OCI-LY3 (cell line): ENCODE measurements at regions not wholly inside any gene's neighbourhood (a gene's known extent, or its start where the extent isn't known, plus 50 kb on each side); places are given as distances from the start of the nearest gene placed in this dataset.

Experiments
- H2AFZ ChIP-seq: fragments of 200-600, 300-600 bp; shearing (Covaris generic); 2 replicates; pipeline ENCODE4 v1.6.0; 2014; ENCODE audit warnings: antibody characterized with exemption, low read depth, low read length
- H3K27ac ChIP-seq: fragments of 200-600, 300-600 bp; sonication (generic); 2 replicates; pipeline ENCODE4 v1.5.1; 2014; ENCODE audit warnings: mild to moderate bottlenecking, low read length, moderate library complexity, mixed read lengths
- H3K27me3 ChIP-seq: fragments of 200-600, 300-600 bp; sonication (generic); 2 replicates; pipeline ENCODE4 v1.6.1; 2014; ENCODE audit warnings: low read depth, low read length, mixed read lengths
- H3K36me3 ChIP-seq: fragments of 200-600, 300-600 bp; sonication (generic); replicated peaks from 2 replicates; pipeline ENCODE3; 2014; ENCODE audit warnings: low read depth, low read length, mixed read lengths
- H3K4me1 ChIP-seq: fragments of 300-600, 200-600 bp; sonication (generic); 2 replicates; pipeline ENCODE4 v1.6.1; 2014; ENCODE audit warnings: low read length, mixed read lengths
- H3K4me2 ChIP-seq: fragments of 200-600, 300-600 bp; sonication (generic); 2 replicates; pipeline ENCODE4 v1.6.1; 2014; ENCODE audit warnings: low read length, mixed read lengths
- H3K4me3 ChIP-seq: fragments of 300-600, 200-600 bp; sonication (generic); 2 replicates; pipeline ENCODE4 v1.5.1; 2014; ENCODE audit warnings: antibody characterized with exemption, mild to moderate bottlenecking, low read length, moderate library complexity
- H3K79me2 ChIP-seq: fragments of 300-600, 200-600 bp; shearing (Covaris generic); 2 replicates; pipeline ENCODE4 v1.6.1; 2014; ENCODE audit warnings: mild to moderate bottlenecking, low read length, mixed read lengths
- H3K9ac ChIP-seq: fragments of 300-600, 200-600 bp; shearing (Covaris generic); 2 replicates; pipeline ENCODE4 v1.6.0; 2014; ENCODE audit warnings: mild to moderate bottlenecking, low read length, moderate library complexity
- H3K9me3 ChIP-seq: fragments of 200-600, 300-600 bp; shearing (Covaris generic); 2 replicates; pipeline ENCODE4 v1.6.1; 2014; ENCODE audit warnings: low read length, mixed read lengths; ENCODE audit not compliant: insufficient read depth
- H4K20me1 ChIP-seq: fragments of 200-600, 300-600 bp; sonication (generic); 2 replicates; pipeline ENCODE4 v1.6.1; 2016; ENCODE audit warnings: low read length, mixed read lengths; ENCODE audit not compliant: insufficient read depth
- EZH2phosphoT487 ChIP-seq: fragments of 200-600 bp; shearing (Covaris generic); IDR thresholded peaks from 2 replicates; pipeline ENCODE4 v1.6.1; 2018; ENCODE audit warnings: antibody characterized with exemption, mixed run types, low read depth
- TF ChIP-seq, protein P1 (sequence below): fragments of 200-600, 300-600 bp; sonication (generic); IDR thresholded peaks from 2 replicates; pipeline ENCODE4 v1.5.1; 2014; ENCODE audit warnings: antibody characterized with exemption, low read length, low read depth

DNA sequence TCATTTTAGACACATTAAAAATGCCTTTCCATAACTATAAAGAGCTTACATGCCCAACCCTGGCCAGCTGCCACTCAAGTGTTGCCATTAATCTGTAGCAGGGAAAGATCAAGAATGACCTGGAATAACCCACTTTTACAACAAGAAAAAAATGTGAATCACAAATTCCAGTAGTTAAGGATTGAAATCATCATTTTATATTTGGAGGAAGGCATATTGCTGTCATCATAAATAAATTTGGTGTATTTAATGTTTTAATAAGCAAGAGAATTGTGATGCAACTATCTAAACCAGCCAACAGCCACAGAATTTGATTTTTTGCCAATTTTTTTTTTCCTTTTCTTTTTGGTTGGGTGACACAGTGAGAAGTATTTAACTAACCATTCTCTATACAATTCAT, 240.0 kb upstream of the SEMA6D start:
- Histone ChIP-seq H3K9ac (no peak overlapping the region), H3K27ac (no peak overlapping the region), H2AFZ (no peak overlapping the region), H3K36me3 (no peaks in the 10 kb centered on the region), H3K4me3 (no peak overlapping the region), H3K9me3 (no peaks in the 10 kb centered on the region), H3K79me2 (no peaks in the 10 kb centered on the region), H3K4me1 (no peaks in the 10 kb centered on the region), H4K20me1 (no peaks in the 10 kb centered on the region), H3K27me3 (no peaks in the 10 kb centered on the region; the same call in 1 of the 2 replicates), H3K4me2 (no peak overlapping the region)
- no peak for TF ChIP-seq EZH2phosphoT487
- TF ChIP-seq, protein P1, sequence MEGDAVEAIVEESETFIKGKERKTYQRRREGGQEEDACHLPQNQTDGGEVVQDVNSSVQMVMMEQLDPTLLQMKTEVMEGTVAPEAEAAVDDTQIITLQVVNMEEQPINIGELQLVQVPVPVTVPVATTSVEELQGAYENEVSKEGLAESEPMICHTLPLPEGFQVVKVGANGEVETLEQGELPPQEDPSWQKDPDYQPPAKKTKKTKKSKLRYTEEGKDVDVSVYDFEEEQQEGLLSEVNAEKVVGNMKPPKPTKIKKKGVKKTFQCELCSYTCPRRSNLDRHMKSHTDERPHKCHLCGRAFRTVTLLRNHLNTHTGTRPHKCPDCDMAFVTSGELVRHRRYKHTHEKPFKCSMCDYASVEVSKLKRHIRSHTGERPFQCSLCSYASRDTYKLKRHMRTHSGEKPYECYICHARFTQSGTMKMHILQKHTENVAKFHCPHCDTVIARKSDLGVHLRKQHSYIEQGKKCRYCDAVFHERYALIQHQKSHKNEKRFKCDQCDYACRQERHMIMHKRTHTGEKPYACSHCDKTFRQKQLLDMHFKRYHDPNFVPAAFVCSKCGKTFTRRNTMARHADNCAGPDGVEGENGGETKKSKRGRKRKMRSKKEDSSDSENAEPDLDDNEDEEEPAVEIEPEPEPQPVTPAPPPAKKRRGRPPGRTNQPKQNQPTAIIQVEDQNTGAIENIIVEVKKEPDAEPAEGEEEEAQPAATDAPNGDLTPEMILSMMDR, result no peak

DNA sequence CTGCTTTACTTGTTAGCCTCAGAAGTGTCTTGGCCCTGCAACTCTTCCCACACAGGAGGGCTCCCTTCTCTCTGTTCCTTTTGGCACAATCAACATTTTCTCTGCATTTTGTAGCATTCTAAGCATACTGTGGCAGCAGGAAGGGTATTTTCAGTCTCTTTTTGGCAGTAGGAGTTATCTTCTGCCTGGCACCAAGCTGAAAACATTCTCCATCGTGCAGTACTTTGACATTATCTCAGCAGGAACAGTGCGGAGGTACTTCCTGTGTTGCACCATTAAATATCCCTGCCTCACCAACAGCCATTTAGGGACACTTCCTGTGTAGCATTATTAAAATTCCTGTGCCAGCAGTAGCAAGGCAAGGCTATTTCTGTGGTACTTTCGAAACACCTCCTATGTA, 233.2 kb upstream of the SEMA6D start:
- H2AFZ ChIP-seq, result no peak overlapping the region
- no peaks in the 10 kb centered on the region for H3K4me1 ChIP-seq
- no peak overlapping the region for H3K4me3 ChIP-seq
- no peak overlapping the region for H3K4me2 ChIP-seq
- no peaks in the 10 kb centered on the region for H3K27me3 ChIP-seq
- no peaks in the 10 kb centered on the region for H3K79me2 ChIP-seq
- no peak overlapping the region for H3K9ac ChIP-seq
- no peaks in the 10 kb centered on the region for H3K9me3 ChIP-seq
- TF ChIP-seq EZH2phosphoT487, result no peak
- TF ChIP-seq, protein P1, result no peak
- no peaks in the 10 kb centered on the region for H4K20me1 ChIP-seq
- H3K27ac ChIP-seq, result no peak overlapping the region
- H3K36me3 ChIP-seq, result no peaks in the 10 kb centered on the region

DNA sequence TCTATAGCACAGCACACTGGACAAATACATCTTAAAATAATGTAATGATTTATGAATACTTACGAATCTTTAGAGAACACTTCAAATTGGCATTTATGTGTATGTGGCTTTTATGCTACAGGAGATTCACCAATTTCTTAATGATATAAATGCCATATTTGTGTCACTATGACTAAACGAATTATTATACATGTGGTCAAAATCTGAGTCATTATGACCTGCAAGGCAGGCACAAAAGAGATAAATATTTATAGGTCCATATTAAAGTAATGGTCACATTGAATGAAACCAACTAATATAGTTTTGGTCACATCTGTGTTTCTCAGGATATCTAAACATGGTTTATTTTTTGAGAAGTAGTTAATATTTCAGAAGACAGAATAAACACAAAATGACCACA, 232.3 kb upstream of the SEMA6D start:
- H3K4me2 ChIP-seq, result no peak overlapping the region
- H3K27me3 ChIP-seq, result no peaks in the 10 kb centered on the region
- H3K27ac ChIP-seq, result no peak overlapping the region
- no peak overlapping the region for H3K4me3 ChIP-seq
- no peaks in the 10 kb centered on the region for H3K9me3 ChIP-seq
- no peak overlapping the region for H2AFZ ChIP-seq
- no peaks in the 10 kb centered on the region for H4K20me1 ChIP-seq
- TF ChIP-seq EZH2phosphoT487, result no peak
- H3K9ac ChIP-seq, result no peak overlapping the region
- H3K4me1 ChIP-seq, result no peaks in the 10 kb centered on the region
- no peaks in the 10 kb centered on the region for H3K36me3 ChIP-seq
- H3K79me2 ChIP-seq, result no peaks in the 10 kb centered on the region

DNA sequence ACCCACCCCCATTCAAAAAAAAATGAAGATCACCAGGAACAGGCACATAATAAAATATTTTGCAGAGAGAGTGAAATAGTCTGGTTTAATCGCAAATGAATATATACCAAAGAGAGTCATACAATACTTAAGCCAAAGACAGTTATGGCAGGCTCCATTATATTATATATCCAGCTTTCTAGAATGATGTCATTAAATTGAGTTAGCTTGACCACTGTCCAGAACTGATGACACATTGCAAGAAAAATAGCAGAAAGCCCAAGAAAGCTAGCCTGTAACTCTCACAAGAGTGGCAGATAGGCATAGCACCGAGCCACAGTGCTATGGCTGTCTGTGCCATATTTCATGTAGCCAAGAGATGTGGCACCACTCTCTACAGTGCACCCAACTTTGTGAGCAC, 231.9 kb upstream of the SEMA6D start:
- H3K36me3 ChIP-seq, result no peaks in the 10 kb centered on the region
- no peaks in the 10 kb centered on the region for H3K9me3 ChIP-seq
- TF ChIP-seq, protein P1, result no peak
- no peak for TF ChIP-seq EZH2phosphoT487
- no peaks in the 10 kb centered on the region for H3K79me2 ChIP-seq
- no peak overlapping the region for H3K27ac ChIP-seq
- H3K4me2 ChIP-seq, result no peak overlapping the region
- no peak overlapping the region for H2AFZ ChIP-seq
- no peaks in the 10 kb centered on the region for H3K4me1 ChIP-seq
- H4K20me1 ChIP-seq, result no peaks in the 10 kb centered on the region
- H3K27me3 ChIP-seq, result no peaks in the 10 kb centered on the region
- H3K9ac ChIP-seq, result no peak overlapping the region
- no peak overlapping the region for H3K4me3 ChIP-seq

DNA sequence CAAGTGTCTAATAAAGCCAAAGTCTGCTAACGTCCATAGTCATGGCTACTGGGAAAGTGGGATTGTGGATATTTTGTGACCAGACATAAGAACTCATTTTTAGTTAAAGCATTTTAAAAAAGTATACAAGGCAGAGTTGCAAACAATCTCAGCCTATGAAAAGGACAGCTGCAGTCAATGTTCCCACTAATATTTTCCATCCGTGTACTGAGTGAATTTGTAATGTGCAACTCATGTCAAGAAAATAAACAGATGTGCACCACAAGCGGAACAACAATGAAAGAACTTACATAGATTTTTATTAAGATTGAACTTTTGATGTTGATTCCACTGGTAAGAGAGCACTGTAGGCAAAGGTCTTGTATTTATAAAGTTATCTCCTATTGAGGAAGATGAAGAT, 231.3 kb upstream of the SEMA6D start:
- Histone ChIP-seq H3K4me2 (no peak overlapping the region), H3K4me3 (no peak overlapping the region), H3K9me3 (no peaks in the 10 kb centered on the region), H3K9ac (no peak overlapping the region), H3K27ac (no peak overlapping the region), H3K4me1 (no peaks in the 10 kb centered on the region), H3K36me3 (no peaks in the 10 kb centered on the region), H4K20me1 (no peaks in the 10 kb centered on the region), H3K79me2 (no peaks in the 10 kb centered on the region), H2AFZ (no peak overlapping the region), H3K27me3 (no peaks in the 10 kb centered on the region)
- no peak for TF ChIP-seq EZH2phosphoT487
- TF ChIP-seq, protein P1, result no peak
